NCI-H1092 (cell line): ENCODE measurements at regions not wholly inside any gene's neighbourhood (a gene's known extent, or its start where the extent isn't known, plus 50 kb on each side); places are given as distances from the start of the nearest gene placed in this dataset.

Experiments
- DNase-seq: peaks from one replicate; lab custom pipeline; 2025; lab: John Stamatoyannopoulos, UW

DNA sequence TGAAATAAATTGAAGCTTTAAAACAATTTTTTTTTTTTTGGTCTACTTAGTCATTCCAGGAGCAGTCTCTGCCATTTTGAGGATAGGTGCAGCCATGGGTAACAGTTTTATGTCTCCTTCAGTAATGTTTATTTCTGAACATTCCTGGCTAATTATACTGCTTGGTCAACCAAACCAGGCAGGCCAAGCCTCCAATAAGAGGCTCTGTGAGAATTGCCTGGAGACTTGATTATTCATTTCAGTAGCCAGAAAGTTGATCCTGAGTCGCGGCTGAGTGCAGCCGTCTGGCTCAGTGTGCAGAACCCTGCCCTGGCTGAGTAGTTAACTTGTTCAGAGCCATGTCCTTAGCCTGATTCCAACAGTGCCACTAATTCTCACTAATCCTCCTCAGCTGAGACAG, 364.0 kb upstream of the FAT3 start:
- DNase-seq, result no peak

- no peak for DNase-seq
Measured at GRCh38 chr11:91859666-91860065, 365.0 kb upstream of the FAT3 start.

DNA sequence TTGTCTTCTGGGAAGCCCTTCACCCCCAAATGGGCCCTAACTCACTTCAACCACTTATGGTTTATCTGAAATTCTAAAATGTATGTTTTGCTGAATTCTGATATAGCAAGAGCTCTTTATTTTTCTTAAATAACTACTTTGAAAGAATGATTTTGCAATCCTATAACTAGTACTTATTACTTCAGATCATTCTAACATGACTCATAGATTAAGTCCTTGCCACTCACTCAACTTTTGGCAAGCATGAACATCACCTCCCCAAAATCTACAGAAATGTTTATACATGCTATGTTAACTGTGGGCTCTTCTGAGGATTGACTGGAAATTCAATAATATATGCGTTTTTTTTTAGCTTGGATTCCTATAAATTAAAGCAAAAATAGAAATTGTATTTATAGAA, 367.4 kb upstream of the FAT3 start:
- DNase-seq, result no peak

- no peak for DNase-seq
Measured at GRCh38 chr11:91854780-91855179, 369.8 kb upstream of the FAT3 start.

DNA sequence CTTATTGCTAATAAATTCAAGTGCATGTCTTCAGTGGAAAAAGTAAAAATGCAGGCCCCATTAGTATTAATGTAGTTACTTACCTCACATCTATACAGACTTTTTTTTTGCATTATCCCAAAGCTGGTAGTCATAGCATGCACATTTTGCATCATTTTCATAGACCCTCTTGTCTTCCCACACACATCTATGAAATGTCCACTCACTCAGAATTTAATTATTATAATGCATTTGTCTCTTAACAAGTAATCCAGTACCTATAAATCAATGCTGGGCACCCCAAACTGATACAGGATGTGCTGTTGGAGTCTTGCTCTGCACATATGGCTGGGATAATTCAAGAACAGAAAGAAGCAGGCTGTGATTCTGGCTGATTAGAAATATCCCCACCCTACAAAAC, 370.4 kb upstream of the FAT3 start:
- DNase-seq, result no peak

GRCh38 chr11:91851908-91852307, 372.7 kb upstream of the FAT3 start:
- no peak for DNase-seq

GRCh38 chr11:91850533-91851275, 373.9 kb upstream of the FAT3 start:
- DNase-seq, result no peak

DNA sequence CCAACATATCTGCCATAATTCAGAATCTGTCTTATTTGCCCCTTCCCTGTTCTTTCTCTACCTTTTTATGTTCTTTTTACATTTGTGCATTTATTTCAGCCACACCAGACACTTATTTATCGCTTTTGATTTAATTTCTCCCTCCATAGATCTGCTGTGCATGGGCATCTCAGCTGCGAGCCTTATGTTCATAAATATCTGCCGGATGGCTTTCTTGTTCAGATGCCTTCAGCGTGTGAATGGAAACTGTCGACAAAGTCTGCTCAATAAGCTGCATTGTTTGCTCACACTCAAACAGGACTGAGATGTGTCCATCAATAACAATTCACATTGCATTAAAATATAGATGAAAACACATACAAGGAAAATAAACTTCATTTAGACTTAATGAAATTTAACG, 374.6 kb upstream of the FAT3 start:
- no peak for DNase-seq

DNA sequence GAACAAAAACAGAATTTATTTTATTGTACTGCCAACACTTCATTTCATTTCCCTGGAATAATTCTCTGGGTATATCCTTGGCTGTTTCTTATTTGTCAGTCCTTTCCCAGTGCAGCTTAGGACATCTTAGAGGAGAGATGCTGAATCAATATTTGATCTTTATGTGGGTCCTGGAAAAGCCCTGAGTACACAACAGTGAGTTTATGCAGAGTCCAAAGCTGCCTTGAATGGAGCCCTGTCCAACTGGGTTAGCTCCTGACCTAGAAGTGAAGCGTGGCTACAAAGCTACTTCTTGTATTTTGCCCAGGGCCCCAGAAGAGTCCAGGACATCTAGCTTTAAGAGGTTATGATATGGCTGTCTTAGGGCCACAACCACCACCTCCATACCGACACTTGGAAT, 378.0 kb upstream of the FAT3 start:
- no peak for DNase-seq

GRCh38 chr11:91846002-91846401, 378.6 kb upstream of the FAT3 start:
- DNase-seq, result no peak

GRCh38 chr11:91840640-91841240, 383.9 kb upstream of the FAT3 start:
- no peak for DNase-seq

GRCh38 chr11:91837411-91838330, 386.9 kb upstream of the FAT3 start:
- no peak for DNase-seq

- no peak for DNase-seq
Measured at GRCh38 chr11:91835051-91835560, 389.5 kb upstream of the FAT3 start.

- DNase-seq, result no peak
Measured at GRCh38 chr11:91828901-91829300, 395.7 kb upstream of the FAT3 start.

DNA sequence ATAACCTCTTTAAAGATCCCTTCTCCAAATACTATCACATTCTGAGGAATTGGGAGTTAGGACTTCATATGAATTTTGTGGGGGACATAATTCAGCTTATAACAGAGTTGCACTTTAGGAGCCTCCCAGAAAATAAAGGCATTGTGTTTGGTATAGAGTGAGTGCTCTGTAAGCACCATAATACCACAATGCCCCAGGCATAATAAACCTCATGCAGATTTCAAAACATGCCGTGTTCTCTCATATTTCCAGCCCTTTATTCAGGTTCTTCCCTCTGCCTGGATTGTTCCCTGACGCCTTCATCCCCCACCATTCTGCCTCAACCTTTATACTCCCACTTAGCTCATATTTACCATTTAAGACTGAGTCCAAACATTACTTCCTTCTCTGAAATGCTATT, 398.8 kb upstream of the FAT3 start:
- DNase-seq, result no peak

- no peak for DNase-seq
Measured at GRCh38 chr11:91823252-91823830, 401.3 kb upstream of the FAT3 start.

- DNase-seq, result no peak
Measured at GRCh38 chr11:91822805-91823204, 401.8 kb upstream of the FAT3 start.

DNA sequence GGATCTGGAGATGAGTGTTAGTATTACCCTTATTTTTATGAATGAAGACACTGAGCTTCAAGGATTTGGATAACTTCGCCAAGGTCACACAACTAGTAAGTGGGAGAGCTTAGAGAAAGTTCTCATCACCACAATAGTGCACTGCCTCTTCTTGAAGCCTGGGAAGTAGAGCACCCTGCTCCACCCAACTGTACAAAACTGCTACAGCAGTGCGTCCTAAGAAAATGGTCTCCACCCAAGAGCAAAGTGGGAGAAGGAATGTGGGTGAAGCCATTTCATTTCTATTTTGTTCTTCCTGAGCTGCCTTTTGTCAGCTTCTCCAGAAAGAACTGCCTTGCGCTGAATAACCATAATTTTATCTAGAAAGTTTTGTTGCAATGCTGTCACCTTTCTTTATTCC, 403.9 kb upstream of the FAT3 start:
- no peak for DNase-seq

DNA sequence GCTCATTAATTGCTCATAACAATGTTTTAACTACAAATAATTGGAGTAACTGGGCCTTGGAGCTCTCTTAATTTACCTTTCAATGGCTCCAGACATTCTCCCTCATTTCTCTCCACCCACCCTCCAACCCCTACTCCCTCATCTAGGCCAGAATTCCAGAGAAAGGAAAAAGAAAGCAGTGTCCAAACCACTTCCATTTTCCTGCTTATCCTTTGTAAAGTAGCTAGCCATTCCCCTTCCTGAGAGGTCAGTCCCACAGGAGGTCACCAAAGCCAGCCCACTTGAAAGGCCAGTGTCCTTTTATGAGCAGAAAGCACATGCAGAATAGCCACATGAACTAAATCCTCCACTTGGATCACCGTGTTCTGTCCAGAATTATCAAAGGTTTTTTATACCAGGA, 404.8 kb upstream of the FAT3 start:
- no peak for DNase-seq

- no peak for DNase-seq
Measured at GRCh38 chr11:91819195-91819594, 405.4 kb upstream of the FAT3 start.

GRCh38 chr11:91817996-91818395, 406.6 kb upstream of the FAT3 start:
- no peak for DNase-seq

GRCh38 chr11:91813263-91813662, 411.4 kb upstream of the FAT3 start:
- DNase-seq, result no peak
